ENCODE measurements at regions not wholly inside any gene's neighbourhood (a gene's known extent, or its start where the extent isn't known, plus 50 kb on each side); places are given as distances from the start of the nearest gene placed in this dataset.

DNA sequence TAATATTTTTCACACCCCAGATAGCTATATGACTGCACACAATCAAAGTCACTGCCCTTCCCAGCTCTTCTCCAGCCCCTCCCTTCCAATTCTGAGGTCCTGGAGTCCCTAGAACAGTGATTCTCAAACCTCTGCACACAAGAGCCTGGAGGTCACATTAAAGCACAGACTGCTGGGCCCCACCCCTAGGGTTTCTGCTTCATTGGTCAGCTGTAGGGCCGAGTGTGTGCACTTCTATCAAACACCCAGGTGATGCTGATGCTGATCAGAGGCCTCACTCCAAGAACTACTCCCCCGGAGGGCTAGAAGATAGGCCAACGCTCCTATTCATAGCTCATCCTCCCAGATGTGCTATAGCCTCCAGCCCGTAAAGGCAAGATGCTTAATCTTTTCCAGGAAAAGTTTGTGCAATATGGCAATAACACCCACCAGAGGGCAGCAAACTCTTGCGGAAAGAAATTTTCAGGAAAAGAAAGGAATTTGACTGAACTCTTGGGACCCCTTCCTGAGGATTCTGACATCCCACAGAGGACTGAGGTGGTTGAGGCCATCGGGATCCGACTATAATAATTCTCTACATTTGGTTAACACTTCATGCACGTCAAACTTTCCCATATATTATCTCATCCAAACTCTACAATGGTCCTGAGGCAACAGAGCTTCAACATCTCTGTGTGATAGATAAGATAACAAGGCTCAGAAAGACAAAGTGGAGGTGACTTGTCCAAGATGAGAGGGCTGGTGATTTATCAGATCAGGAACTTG is 194.2 kb upstream of the PKDCC start:
- DNase-seq (ENCODE audit: low spot score) = peak; percentile 52

DNA sequence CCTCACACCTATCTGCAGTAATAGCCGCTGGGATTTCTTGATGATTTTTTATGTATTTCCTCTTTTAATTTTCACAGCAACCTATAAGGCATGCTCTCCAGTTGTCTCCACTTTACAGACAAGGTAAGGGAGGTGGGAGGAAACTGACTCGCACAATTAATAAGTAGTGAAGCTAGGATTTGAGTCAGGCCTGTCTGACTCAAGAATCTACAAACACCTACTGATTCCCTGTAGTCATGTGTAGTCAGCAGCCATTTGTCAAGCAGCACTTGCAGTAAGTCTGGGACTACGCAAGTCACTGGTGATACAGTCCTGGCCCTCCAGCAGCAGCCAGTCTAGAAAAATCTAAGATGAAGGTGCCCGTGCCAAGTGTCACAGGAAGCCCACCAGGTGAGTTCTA is 193.6 kb upstream of the PKDCC start:
- no peak for DNase-seq (ENCODE audit: low spot score)

DNA sequence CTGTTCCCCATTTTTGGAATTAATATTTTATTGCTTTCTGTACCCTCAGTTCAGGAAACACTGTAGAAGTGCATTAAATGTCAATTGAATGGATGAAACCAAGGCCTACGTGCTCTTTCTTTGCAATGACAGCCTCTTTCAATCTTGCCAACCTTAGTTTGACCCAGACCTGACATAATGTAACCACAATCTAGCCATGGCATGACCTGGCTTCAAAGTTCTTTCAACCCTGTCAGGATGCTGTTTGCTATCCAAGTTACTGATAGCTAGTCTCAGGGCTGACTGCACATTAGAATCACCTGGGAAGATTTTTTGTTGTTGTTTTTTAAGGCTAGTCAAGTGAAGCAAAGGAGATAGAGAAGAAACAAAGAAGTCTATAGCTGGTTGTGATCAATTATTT is 190.9 kb upstream of the PKDCC start:
- no peak for DNase-seq (ENCODE audit: low spot score)

DNA sequence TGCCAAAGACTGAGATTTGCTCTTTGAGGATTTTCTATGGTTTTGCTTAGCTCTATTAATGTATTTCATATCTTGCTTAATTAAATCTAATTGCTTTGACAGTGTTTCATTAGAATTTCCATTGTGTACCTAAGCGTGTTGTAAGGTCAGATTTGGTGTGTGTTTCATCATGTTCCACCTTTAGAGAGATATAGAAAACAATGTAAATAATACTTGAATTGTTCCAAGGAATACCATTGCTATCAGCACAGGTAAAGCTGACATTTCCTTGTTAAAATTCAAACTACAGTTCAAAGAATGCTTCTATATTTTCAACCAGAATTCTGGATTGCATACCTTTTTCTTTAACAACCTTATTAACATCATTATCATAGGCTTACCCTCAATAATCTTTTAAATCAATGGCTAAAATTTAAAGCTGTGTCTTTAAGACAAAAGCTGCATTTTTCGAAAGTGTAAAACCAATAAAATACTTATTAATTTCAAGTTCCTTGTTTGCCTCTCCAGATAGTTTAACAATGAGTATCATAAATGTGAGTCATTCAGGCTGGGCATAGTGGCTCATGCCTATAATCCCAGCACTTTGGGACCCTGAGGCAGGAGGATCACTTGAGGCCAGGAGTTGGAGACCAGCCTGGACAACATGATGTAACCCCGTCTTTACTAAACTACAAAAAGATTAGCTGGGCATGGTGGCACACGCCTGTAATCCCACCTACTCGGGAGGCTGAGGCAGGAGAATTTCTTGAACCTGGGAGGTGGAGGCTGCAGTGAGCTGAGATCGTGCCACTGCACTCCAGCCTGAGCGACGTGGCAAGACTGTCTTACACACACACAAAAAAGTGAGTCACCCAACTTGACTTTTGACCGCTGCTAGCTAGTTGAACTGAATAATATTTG is 188.0 kb upstream of the PKDCC start:
- no peak for DNase-seq (ENCODE audit: low spot score)

DNA sequence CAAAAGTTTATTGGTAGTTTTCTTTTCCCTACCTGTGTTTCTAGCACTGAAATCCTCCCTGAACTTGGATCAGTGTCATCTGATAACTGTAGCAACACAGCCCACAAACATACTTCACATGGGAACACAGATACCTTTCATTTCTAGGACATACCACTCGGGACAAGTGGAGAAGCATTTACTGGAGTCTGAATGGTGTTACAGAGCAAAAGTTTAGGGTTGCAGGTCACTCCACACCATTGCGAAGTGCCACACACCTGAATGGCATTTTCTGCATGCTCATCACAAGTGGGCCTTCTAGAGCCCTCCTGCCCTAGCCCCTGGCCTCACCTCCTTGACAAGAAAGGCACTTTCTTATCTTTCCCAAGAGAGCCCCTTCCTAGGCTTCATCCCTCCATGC is 184.8 kb upstream of the PKDCC start:
- DNase-seq (ENCODE audit: low spot score) = no peak

DNA sequence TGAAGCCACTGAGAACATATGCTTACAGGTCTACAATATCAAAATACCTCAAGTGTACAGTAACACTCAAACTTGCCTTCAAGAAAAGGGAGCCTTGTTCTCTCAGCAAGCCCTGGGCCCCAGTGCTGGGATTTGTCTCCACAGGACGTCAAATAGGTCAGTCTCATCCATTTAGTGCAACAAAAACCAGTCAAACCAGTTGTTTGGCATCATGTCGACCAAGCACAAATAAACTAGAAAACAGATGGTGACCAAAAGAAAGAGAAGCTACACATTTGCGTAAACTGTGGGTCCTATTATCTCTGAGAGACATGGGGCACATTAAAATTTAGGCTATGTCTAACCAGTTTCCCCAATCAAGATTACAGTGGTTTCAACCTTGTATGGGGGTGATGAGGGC is 182.6 kb upstream of the PKDCC start:
- DNase-seq (ENCODE audit: low spot score) = no peak

DNA sequence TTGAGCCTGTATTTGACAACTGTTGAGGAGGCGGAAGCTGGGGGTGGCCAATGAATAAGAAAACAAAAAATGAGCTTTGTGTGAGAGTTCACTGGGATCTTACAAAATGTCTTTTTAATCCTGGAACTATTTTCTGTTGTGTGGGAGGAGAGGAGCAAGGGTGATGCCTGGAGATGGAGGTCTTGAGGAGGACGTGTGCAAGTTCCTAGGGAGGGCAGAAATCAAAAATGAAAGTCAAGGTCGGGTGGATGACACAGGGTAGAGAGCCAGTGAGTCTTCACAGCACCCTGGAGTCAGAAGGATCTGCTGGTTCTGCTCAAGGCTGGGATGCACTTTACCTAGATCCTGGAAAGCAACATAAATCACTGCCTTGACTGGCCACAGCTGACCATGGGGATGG is 180.3 kb upstream of the PKDCC start:
- peak; percentile 34 for DNase-seq (ENCODE audit: low spot score)

DNA sequence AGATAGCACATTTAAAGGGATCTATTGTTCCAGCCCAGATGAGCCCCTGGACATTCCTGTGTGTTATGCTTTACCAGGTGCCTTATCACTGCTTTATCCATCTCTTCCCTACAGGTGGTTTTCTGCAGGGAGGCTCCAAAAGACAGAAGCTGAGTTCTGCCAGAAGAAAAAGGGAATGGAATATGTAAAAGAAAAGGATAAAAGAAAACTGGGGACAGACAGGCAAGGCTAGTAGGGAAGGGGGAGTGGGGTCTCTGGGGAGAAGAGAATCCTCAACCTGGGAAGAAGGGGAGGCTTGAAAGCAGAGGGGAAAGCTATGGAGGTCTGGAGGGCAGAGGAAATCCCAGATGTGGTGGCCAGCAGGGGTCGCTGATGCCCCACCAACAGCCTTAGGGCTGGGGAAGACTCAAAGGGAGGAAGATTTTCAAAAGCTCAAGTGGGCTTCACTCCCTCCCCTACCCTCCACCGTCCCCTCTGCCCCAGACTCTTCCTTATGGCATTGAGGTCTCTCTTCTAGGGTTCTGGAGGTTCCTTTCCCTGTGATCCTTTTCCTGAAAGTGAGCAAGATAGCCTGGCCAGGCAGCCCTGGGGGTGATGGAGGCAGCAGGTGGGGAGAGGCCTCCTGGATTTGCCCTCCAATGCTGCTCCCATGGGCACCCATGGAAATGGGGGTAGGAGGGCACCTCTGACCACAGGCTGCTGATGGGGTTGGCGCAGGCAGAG is 178.1 kb upstream of the PKDCC start:
- DNase-seq (ENCODE audit: low spot score) = peak; percentile 84

DNA sequence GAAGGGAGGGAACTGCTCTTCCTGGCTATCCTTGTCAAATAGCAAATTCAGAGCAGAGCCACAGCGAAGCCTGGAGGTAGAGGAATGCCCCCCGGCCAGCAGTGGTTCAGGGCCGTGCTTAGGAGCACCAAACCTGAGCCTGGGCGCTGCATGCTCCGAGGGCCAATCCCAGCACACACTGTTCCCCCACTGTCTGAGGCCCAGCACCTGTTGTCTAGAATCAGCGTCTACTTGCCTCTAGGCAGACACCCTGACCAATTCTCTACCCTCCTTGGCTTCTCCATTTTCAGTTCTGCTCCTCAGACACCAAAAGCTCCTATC is 177.6 kb upstream of the PKDCC start:
- DNase-seq (ENCODE audit: low spot score) = no peak

DNA sequence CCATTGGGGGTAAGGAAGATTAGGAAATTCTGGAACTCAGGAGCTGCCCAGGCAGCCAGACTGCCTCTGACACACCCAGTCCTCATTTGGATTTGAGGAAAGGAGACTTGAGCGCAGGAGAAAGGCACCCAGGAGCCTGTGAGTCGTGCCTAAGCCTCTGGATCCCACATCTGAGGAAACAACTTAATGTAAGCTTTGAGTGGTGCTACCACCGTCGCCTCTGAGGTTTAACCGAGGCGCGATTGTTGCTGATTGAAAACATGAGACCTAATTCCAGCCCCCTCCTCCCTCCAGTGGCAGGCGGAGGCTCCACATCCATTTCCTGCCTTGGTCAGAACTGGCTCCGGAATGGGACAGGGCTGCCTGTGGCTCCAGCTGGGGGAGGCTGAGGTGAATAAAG is 176.7 kb upstream of the PKDCC start:
- DNase-seq (ENCODE audit: low spot score) = no peak

DNA sequence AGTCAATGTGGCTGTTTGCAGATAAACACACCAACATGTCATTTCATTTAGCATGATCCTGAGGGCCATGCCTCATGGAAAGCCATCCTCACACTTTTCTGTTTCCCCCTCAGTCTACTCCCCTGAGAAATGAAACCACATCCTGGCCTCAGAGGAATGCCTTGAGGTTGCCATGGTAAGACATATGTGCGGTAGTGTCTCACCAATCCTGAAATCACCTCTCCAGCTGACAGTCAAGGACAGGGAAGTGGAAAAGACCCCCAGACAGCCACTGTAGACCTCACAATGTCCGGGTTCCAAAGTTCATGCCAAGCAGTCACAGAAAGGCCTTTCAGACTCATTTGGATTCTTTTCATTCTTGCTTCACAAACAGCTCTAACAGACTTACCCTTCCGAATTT is 175.2 kb upstream of the PKDCC start:
- DNase-seq (ENCODE audit: low spot score) = no peak

DNA sequence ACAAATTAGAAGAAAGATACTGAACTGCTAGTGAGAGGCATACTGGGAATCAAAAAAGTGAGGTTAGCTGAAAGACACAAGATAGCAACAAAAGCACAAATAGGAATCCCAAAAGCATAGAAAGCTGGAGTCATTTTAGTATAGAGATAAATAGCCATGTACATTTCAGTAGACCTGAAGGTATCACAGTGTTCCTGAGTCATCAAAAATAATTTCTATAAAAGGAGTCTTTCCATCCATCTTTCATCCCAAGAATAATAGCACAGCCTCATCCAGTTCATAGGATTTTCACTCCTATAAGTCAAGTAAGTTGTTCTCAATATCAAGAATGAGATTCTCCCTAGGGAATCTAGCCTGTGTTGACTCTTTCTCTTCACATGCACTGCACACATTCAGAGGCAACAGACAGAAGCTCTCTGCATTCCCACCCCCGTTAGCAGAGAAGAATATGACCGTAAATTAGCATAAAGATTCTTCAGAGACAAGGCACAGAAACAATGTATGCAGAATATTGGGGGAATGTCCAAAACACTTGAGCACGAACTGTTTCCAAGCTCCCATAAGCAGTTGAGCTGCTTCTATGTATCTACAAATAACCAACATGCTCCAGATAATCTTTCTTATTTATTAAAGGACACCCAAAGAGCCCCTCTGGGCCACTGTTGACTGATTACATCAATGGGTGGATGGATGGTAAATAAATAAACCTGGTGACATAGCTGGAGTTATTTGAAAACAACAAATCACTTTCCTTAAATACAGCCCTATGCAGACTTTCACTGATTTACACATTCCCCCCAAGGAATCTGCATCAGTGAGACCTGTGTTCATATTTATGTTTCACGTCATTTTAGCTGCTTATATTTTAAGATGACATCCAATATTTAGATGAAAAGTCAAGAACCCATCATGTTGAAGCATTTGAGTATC is 174.5 kb upstream of the PKDCC start:
- DNase-seq (ENCODE audit: low spot score) = no peak

DNA sequence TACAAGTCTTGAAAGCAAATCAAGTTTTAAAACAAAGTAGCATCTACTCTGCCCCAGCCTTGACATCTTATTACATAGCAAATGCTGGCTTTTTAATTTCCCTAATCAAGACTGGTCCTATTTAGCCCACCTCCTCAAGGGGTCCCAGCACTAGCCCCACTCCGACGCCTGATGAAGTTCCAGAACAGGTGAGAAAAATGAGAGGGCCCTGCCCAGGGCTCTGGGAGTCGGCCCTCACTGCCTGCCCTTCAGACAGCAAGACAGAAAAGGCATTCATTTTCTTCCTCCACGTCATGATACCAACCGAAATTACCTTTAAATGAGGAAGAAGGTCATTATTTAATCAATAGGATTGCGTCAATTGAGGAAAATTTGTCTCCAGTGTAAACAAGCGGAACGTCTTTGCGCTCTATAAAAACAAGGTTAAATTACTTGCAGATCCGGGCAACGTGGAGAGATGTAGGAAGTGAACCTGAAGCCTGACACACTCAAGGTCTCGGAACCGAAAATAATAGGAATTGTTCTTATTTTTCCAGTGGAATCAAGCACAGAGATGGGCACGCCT is 170.6 kb upstream of the PKDCC start:
- no peak for DNase-seq (ENCODE audit: low spot score)

DNA sequence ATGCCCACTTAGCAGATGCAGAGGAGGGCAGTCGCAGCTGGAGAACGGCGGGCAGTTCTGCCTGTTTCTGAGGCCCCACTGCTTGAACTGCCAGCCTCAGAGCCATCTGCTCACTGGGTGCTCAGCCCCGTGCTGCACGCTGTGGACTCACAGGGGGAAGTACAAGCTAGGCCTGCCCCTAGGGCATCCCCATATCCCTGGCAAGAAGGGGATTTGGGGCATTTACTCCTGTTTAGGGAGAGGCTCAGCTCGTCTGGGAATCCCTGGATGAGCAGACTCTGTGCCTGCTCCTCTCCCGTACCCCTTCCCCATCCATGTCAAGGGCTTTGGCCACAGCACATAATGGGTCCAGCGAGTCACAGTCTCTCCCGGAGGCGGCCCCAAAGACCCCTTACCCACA is 169.8 kb upstream of the PKDCC start:
- no peak for DNase-seq (ENCODE audit: low spot score)

DNA sequence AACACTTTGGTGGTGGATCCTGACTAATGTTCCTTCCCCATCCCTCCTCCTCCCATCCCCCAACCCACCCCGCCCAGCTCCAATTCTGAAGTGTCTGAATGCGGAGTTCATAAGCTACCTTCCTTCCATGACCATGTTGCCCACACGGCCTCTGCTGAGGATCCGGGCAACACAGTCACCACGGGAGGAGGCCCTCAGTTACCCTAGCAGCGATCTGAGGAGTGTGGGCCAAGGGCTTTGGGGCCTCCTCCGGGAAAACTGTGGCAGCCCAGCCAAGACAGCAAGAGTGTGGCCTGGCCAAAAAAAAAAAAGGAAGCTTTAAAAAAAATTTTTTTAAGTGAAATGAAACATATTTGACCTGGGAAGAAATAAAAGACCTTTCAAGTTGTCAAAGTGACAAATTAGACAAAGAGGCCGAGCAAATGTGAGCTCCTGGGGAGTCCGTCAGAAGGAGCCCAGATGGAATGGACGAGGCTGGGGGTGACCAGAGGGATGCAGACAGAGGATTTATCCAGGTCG is 169.0 kb upstream of the PKDCC start:
- DNase-seq (ENCODE audit: low spot score) = no peak

DNA sequence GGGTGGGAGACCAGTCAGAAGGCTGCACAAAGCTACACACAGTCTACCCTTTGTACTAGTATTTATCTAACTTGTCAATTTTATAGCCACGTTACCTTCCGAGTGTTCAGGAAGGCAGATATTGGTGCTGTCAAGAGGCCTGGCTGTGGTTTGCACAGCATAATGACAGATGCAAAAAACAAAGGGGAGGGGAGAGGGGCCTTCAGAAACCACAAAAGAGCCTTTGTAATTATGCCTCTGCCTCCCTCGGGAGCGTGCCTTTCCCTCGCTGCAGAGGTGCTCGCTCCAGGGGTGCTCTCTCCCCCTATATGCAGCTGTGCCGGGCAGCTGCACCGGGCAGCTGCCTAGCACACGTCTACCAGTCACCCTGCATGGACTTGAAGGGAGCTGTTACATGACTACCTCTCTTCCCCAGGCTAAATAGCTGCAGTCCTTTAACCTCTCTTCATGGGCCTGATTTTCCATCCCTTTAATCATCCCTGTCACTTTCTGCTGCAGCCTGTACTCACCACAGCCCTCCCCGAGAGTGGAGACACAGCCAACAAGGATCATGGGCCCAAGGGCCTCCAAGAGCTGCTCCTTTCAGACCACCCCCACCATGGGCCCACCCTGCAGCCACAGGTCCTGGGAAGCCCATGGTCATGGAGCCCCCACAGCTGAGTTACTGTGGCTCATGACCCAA is 168.4 kb upstream of the PKDCC start:
- peak; percentile 71 for DNase-seq (ENCODE audit: low spot score)

DNA sequence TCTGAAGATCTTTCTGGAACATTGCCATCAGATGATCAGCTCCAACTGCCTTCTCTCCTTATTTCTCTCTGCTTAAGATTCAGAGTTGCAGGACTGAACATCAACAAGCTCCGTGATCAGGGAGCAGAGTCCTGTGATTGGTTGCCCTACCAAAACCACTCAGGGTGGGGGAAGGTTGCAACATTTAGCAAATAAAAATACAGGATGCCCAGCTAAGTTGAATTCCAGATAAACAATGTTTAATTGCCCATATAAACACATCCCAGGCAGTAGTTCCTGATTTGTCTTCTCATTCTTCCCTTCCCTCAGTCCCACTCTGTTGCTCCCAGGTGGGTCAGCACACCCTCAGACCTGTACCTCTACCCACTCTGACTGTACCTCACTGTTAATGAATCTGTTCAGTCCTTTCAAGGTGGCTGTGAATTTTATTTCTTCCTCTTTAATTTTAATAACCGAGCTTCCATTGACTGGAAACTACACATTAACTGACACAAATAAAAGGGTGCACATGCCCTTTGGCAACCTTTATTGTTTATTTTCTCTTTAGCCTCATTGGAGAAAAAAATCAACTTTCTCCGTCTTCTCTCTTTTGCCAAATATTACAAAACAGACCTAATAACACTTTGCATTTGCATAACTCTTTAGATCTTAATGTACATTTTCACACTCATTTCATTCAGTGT is 167.1 kb upstream of the PKDCC start:
- DNase-seq (ENCODE audit: low spot score) = no peak

DNA sequence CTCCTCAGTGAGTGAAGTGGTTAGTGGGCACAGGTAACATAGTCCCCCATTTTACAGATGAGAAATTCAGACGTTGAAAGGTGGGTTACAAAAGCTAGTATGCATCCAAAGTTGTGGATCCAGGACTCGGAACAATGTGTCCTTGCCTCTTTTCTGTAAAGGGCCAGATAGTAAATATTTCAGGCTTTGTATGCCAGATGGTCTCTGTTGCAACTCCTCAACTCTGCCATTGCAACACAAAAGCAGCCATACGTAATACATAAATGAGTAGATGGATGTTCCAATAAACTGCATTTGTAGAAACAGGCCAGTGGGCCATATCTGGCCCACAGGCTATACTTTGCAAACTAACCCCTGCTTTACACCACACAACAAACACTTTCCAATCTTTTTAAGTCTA is 166.6 kb upstream of the PKDCC start:
- no peak for DNase-seq (ENCODE audit: low spot score)

DNA sequence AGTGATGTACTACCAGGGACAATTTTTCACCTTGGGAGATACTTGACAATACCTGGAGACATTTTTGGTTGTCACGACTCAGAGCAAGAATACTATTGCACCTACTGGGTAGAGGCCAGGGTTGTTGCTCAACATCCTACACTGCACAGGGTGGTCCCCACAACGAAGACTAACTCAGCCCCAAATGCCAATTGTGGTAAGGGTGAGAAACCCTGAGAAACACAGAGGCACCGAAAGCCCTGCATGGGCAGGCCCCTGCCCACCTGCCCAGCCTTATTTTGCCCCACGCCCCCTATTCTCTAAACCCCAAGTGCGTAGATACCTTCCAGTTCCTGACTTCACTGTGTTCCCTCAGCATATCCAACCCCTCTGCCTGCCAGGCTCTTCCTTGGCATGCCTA is 163.1 kb upstream of the PKDCC start:
- DNase-seq (ENCODE audit: low spot score) = no peak

DNA sequence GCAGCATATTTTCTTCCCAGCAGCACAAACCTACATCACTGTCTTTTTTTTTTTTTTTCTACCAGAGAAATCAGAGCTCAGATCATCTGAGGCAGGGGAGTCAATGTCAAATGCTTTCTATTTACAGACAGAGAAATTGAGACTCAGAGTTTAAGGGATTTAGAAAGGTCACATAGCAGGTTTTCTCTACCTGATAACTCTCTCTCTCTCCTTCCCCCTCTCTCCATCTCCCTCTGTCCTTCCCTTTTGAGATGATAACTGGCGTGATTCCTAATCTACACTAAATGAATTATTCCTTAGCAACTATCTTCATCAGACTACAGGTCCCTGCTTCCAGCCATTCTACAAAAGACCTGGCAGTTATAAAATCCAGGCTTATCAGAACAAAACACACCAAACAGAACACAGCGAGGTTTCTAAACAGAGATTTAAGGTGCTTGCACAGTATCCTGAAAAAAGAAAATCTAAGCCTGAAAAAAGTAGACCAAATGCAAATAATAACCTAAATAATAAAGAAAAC is 161.6 kb upstream of the PKDCC start:
- no peak for DNase-seq (ENCODE audit: low spot score)
